H1 (cell line): ENCODE measurements at regions not wholly inside any gene's neighbourhood (a gene's known extent, or its start where the extent isn't known, plus 50 kb on each side); places are given as distances from the start of the nearest gene placed in this dataset.

Experiments
- CBX8 ChIP-seq: fragments of 300-800, 300-1000 bp; sonication (generic); IDR thresholded peaks from 2 replicates; pipeline ENCODE4 v1.7.1; 2016; ENCODE audit warnings: low read depth, low read length, borderline replicate concordance
- RFX5 ChIP-seq: IDR thresholded peaks from 2 replicates; pipeline ENCODE4 v1.6.1; 2011; ENCODE audit warnings: low read depth, low read length, improper control_type of control experiment, borderline replicate concordance
- TAF1 ChIP-seq: IDR thresholded peaks from 2 replicates; pipeline ENCODE4 v1.6.1; 2011; ENCODE audit warnings: mild to moderate bottlenecking, low read depth, low read length

GRCh38 chr10:62573929-62574328 is 199.8 kb downstream of the ZNF365 start (continued):
- TF ChIP-seq TAF1 (no peak), RFX5 (no peak), CBX8 (no peak)
- TF ChIP-seq, all 59 proteins: peak for 0
